NB4 (cell line): ENCODE measurements at regions not wholly inside any gene's neighbourhood (a gene's known extent, or its start where the extent isn't known, plus 50 kb on each side); places are given as distances from the start of the nearest gene placed in this dataset.

Experiments
- TF ChIP-seq, protein P1 (sequence below): IDR thresholded peaks from one replicate; pipeline ENCODE4 v1.5.1; 2012; ENCODE audit warnings: low read depth, low read length
- TF ChIP-seq, protein P2 (sequence below): IDR thresholded peaks from 2 replicates; pipeline ENCODE4 v1.6.1; 2011; ENCODE audit warnings: low read depth, low read length

DNA sequence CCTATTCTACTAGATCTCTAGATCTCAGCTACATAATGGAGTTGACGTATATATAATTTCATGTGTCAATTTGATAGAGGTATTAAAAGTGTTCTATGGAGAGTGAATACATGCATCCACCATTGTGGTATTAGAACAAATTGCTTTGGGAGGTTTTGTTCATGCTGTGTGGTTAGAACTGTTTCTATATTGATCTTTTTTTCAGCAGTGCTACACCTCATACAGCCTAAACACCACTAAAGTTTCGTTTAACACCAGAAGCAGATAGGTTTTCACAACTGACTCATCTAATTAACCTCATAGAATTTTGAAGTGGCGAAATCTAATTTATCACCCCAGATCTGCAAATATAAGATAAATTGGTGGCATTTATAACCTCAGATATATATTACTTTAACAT is 269.4 kb upstream of the SEMA6A start:
- TF ChIP-seq, protein P1, sequence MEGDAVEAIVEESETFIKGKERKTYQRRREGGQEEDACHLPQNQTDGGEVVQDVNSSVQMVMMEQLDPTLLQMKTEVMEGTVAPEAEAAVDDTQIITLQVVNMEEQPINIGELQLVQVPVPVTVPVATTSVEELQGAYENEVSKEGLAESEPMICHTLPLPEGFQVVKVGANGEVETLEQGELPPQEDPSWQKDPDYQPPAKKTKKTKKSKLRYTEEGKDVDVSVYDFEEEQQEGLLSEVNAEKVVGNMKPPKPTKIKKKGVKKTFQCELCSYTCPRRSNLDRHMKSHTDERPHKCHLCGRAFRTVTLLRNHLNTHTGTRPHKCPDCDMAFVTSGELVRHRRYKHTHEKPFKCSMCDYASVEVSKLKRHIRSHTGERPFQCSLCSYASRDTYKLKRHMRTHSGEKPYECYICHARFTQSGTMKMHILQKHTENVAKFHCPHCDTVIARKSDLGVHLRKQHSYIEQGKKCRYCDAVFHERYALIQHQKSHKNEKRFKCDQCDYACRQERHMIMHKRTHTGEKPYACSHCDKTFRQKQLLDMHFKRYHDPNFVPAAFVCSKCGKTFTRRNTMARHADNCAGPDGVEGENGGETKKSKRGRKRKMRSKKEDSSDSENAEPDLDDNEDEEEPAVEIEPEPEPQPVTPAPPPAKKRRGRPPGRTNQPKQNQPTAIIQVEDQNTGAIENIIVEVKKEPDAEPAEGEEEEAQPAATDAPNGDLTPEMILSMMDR, result no peak
- TF ChIP-seq, protein P2, sequence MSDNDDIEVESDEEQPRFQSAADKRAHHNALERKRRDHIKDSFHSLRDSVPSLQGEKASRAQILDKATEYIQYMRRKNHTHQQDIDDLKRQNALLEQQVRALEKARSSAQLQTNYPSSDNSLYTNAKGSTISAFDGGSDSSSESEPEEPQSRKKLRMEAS, result no peak
